GM23338 (cell line): ENCODE measurements at regions not wholly inside any gene's neighbourhood (a gene's known extent, or its start where the extent isn't known, plus 50 kb on each side); places are given as distances from the start of the nearest gene placed in this dataset.

Experiments used
- CREB1 ChIP-seq: fragments of 250-450 bp; sonication (Bioruptor Pico); IDR thresholded peaks from 2 replicates; pipeline ENCODE4 v1.5.0; 2020; ENCODE audit warnings: low read depth, mild to moderate bottlenecking, moderate library complexity
- EZH2 ChIP-seq: fragments of 200-600 bp; sonication (generic); IDR thresholded peaks from one replicate; pipeline ENCODE4 v1.8.0; 2017; ENCODE audit warnings: antibody characterized with exemption, mild to moderate bottlenecking, low read depth; ENCODE audit not compliant: unreplicated experiment
- EZH2phosphoT487 ChIP-seq: fragments of 200-600 bp; sonication (generic); IDR thresholded peaks from one replicate; pipeline ENCODE4 v1.8.1; 2018; ENCODE audit warnings: antibody characterized with exemption; ENCODE audit not compliant: unreplicated experiment
- JUNB ChIP-seq: IDR thresholded peaks from one replicate; pipeline ENCODE4 v1.6.1; 2016; ENCODE audit warnings: antibody characterized with exemption; ENCODE audit not compliant: unreplicated experiment
- POLR2AphosphoS5 ChIP-seq: IDR thresholded peaks from 2 replicates; pipeline ENCODE4 v1.6.1; 2016; ENCODE audit warnings: antibody characterized with exemption, low read depth
- ZNF114 ChIP-seq: fragments of 250-450 bp; sonication (Bioruptor Pico); IDR thresholded peaks from 2 replicates; pipeline ENCODE4 v1.5.0; 2020; ENCODE audit warnings: mild to moderate bottlenecking, moderate library complexity
- TF ChIP-seq, protein P1 (sequence below), 2 experiments: fragments of 200-600 bp in 1 of 2; sonication (generic) in 1 of 2; conservative IDR thresholded peaks; 2 replicates each; pipeline versions ENCODE4 v1.5.1 to v1.6.1; 2016 to 2017; ENCODE audit warnings: antibody characterized with exemption in 2 of 2, low read depth in 2 of 2, mild to moderate bottlenecking in 2 of 2, moderate library complexity in 1 of 2
- TF ChIP-seq, protein P2 (sequence below): IDR thresholded peaks from one replicate; pipeline ENCODE4 v1.6.1; 2018; ENCODE audit warnings: antibody characterized with exemption; ENCODE audit not compliant: unreplicated experiment
- TF ChIP-seq, protein P3 (sequence below): fragments of 250-450 bp; sonication (Bioruptor Pico); IDR thresholded peaks from 2 replicates; pipeline ENCODE4 v1.5.0; 2020; ENCODE audit warnings: mild to moderate bottlenecking, moderate library complexity

DNA sequence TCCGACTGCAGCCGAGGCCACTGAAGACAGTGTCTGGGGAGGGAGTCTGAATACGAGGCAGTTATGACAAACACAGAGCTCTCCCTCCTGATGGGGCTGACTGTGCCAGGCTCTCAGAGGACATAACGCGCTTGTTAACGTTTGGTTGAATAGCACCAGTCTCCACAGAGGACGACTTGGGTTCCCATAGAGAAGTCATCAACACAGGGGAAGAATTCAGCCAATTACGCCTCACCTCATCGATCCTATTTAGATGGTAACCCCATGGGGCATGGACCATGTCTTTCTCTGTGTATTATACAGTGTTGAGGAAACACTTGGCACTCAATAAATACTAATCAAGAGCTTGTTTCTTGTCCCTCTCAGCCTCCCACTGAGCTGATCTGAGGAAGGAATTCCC is 642.6 kb upstream of the LCORL start:
- TF ChIP-seq, protein P1, sequence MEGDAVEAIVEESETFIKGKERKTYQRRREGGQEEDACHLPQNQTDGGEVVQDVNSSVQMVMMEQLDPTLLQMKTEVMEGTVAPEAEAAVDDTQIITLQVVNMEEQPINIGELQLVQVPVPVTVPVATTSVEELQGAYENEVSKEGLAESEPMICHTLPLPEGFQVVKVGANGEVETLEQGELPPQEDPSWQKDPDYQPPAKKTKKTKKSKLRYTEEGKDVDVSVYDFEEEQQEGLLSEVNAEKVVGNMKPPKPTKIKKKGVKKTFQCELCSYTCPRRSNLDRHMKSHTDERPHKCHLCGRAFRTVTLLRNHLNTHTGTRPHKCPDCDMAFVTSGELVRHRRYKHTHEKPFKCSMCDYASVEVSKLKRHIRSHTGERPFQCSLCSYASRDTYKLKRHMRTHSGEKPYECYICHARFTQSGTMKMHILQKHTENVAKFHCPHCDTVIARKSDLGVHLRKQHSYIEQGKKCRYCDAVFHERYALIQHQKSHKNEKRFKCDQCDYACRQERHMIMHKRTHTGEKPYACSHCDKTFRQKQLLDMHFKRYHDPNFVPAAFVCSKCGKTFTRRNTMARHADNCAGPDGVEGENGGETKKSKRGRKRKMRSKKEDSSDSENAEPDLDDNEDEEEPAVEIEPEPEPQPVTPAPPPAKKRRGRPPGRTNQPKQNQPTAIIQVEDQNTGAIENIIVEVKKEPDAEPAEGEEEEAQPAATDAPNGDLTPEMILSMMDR (conservative IDR thresholded peaks at IDR 0.05; ENCODE audit: low read depth in 2 of 2): no peak
- TF ChIP-seq EZH2phosphoT487 (no peak), POLR2AphosphoS5 (no peak), EZH2 (no peak), CREB1 (CRISPR knock-in tag) (no peak), ZNF114 (no peak), JUNB (no peak)
- TF ChIP-seq, protein P2, sequence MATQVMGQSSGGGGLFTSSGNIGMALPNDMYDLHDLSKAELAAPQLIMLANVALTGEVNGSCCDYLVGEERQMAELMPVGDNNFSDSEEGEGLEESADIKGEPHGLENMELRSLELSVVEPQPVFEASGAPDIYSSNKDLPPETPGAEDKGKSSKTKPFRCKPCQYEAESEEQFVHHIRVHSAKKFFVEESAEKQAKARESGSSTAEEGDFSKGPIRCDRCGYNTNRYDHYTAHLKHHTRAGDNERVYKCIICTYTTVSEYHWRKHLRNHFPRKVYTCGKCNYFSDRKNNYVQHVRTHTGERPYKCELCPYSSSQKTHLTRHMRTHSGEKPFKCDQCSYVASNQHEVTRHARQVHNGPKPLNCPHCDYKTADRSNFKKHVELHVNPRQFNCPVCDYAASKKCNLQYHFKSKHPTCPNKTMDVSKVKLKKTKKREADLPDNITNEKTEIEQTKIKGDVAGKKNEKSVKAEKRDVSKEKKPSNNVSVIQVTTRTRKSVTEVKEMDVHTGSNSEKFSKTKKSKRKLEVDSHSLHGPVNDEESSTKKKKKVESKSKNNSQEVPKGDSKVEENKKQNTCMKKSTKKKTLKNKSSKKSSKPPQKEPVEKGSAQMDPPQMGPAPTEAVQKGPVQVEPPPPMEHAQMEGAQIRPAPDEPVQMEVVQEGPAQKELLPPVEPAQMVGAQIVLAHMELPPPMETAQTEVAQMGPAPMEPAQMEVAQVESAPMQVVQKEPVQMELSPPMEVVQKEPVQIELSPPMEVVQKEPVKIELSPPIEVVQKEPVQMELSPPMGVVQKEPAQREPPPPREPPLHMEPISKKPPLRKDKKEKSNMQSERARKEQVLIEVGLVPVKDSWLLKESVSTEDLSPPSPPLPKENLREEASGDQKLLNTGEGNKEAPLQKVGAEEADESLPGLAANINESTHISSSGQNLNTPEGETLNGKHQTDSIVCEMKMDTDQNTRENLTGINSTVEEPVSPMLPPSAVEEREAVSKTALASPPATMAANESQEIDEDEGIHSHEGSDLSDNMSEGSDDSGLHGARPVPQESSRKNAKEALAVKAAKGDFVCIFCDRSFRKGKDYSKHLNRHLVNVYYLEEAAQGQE: no peak
- TF ChIP-seq, protein P3, sequence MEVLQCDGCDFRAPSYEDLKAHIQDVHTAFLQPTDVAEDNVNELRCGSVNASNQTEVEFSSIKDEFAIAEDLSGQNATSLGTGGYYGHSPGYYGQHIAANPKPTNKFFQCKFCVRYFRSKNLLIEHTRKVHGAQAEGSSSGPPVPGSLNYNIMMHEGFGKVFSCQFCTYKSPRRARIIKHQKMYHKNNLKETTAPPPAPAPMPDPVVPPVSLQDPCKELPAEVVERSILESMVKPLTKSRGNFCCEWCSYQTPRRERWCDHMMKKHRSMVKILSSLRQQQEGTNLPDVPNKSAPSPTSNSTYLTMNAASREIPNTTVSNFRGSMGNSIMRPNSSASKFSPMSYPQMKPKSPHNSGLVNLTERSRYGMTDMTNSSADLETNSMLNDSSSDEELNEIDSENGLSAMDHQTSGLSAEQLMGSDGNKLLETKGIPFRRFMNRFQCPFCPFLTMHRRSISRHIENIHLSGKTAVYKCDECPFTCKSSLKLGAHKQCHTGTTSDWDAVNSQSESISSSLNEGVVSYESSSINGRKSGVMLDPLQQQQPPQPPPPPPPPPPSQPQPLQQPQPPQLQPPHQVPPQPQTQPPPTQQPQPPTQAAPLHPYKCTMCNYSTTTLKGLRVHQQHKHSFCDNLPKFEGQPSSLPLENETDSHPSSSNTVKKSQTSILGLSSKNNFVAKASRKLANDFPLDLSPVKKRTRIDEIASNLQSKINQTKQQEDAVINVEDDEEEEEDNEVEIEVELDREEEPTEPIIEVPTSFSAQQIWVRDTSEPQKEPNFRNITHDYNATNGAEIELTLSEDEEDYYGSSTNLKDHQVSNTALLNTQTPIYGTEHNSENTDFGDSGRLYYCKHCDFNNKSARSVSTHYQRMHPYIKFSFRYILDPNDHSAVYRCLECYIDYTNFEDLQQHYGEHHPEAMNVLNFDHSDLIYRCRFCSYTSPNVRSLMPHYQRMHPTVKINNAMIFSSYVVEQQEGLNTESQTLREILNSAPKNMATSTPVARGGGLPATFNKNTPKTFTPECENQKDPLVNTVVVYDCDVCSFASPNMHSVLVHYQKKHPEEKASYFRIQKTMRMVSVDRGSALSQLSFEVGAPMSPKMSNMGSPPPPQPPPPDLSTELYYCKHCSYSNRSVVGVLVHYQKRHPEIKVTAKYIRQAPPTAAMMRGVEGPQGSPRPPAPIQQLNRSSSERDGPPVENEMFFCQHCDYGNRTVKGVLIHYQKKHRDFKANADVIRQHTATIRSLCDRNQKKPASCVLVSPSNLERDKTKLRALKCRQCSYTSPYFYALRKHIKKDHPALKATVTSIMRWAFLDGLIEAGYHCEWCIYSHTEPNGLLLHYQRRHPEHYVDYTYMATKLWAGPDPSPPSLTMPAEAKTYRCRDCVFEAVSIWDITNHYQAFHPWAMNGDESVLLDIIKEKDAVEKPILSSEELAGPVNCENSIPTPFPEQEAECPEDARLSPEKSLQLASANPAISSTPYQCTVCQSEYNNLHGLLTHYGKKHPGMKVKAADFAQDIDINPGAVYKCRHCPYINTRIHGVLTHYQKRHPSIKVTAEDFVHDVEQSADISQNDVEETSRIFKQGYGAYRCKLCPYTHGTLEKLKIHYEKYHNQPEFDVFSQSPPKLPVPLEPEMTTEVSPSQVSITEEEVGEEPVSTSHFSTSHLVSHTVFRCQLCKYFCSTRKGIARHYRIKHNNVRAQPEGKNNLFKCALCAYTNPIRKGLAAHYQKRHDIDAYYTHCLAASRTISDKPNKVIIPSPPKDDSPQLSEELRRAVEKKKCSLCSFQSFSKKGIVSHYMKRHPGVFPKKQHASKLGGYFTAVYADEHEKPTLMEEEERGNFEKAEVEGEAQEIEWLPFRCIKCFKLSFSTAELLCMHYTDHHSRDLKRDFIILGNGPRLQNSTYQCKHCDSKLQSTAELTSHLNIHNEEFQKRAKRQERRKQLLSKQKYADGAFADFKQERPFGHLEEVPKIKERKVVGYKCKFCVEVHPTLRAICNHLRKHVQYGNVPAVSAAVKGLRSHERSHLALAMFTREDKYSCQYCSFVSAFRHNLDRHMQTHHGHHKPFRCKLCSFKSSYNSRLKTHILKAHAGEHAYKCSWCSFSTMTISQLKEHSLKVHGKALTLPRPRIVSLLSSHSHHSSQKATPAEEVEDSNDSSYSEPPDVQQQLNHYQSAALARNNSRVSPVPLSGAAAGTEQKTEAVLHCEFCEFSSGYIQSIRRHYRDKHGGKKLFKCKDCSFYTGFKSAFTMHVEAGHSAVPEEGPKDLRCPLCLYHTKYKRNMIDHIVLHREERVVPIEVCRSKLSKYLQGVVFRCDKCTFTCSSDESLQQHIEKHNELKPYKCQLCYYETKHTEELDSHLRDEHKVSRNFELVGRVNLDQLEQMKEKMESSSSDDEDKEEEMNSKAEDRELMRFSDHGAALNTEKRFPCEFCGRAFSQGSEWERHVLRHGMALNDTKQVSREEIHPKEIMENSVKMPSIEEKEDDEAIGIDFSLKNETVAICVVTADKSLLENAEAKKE: no peak
